SJCRH30 (cell line): ENCODE measurements at regions not wholly inside any gene's neighbourhood (a gene's known extent, or its start where the extent isn't known, plus 50 kb on each side); places are given as distances from the start of the nearest gene placed in this dataset.

Experiments
- DNase-seq, 2 experiments: peaks; one replicate each; pipeline ENCODE4 v3.0.0-alpha.2; 2015 to 2020
- H3K27ac ChIP-seq: fragments of 250-450 bp; sonication (Bioruptor Pico); 2 replicates; pipeline ENCODE4 v1.5.1; 2020; ENCODE audit warnings: mild to moderate bottlenecking, moderate library complexity
- H3K27me3 ChIP-seq: fragments of 250-450 bp; sonication (Bioruptor Pico); 2 replicates; pipeline ENCODE4 v1.5.1; 2020; ENCODE audit warnings: mild to moderate bottlenecking, moderate library complexity
- H3K36me3 ChIP-seq: fragments of 250-450 bp; sonication (Bioruptor Pico); 2 replicates; pipeline ENCODE4 v1.5.1; 2020; ENCODE audit warnings: mild to moderate bottlenecking, moderate library complexity
- H3K4me1 ChIP-seq: fragments of 250-450 bp; sonication (Bioruptor Pico); 2 replicates; pipeline ENCODE4 v1.5.1; 2020; ENCODE audit warnings: mild to moderate bottlenecking, moderate library complexity
- H3K4me3 ChIP-seq: fragments of 250-450 bp; sonication (Bioruptor Pico); 2 replicates; pipeline ENCODE4 v1.5.1; 2020; ENCODE audit warnings: mild to moderate bottlenecking, moderate library complexity
- H3K9me3 ChIP-seq: fragments of 250-450 bp; sonication (Bioruptor Pico); replicated peaks from 2 replicates; pipeline ENCODE4 v1.5.1; 2020; ENCODE audit warnings: mild to moderate bottlenecking, moderate library complexity

- Histone ChIP-seq H3K4me3 (no peak overlapping the region), H3K9me3 (no peaks in the 10 kb centered on the region), H3K4me1 (no peaks in the 10 kb centered on the region), H3K27me3 (no peaks in the 10 kb centered on the region), H3K27ac (no peak overlapping the region), H3K36me3 (no peaks in the 10 kb centered on the region)
- DNase-seq, result no peak
Observed at GRCh38 chr20:40186826-40187225, 502.2 kb downstream of the MAFB start.

- Histone ChIP-seq H3K4me3 (no peak overlapping the region), H3K27me3 (0 out of 2 replicates have a peak, but pooled peaks cover 3% of the 10 kb centered on the region)
- no peak for DNase-seq
Observed at GRCh38 chr20:40181676-40182075, 507.4 kb downstream of the MAFB start.

GRCh38 chr20:40176098-40176841 lies 512.8 kb downstream of the MAFB start:
- H3K4me3 ChIP-seq, result no peak overlapping the region
- H3K27me3 ChIP-seq, result peaks cover 4% of the 10 kb centered on the region
- H3K27ac ChIP-seq, result no peak overlapping the region
- H3K36me3 ChIP-seq, result no peaks in the 10 kb centered on the region
- H3K4me1 ChIP-seq, result peaks cover 6% of the 10 kb centered on the region; the same call in 1 of the 2 replicates
- DNase-seq, result no peak
- no peaks in the 10 kb centered on the region for H3K9me3 ChIP-seq

More at GRCh38 chr20:40181676-40182075, 507.4 kb downstream of the MAFB start:
- H3K4me1 ChIP-seq, result no peaks in the 10 kb centered on the region
- H3K36me3 ChIP-seq, result no peaks in the 10 kb centered on the region
- no peaks in the 10 kb centered on the region for H3K9me3 ChIP-seq
- H3K27ac ChIP-seq, result no peak overlapping the region

GRCh38 chr20:40175296-40175695 lies 513.7 kb downstream of the MAFB start:
- no peak for DNase-seq
- Histone ChIP-seq H3K4me1 (peaks cover 6% of the 10 kb centered on the region; the same call in 1 of the 2 replicates), H3K27me3 (peaks cover 4% of the 10 kb centered on the region), H3K9me3 (no peaks in the 10 kb centered on the region), H3K27ac (no peak overlapping the region), H3K36me3 (no peaks in the 10 kb centered on the region), H3K4me3 (no peak overlapping the region)

- peak; percentile 15 to 37 for DNase-seq
- H3K4me3 ChIP-seq, result no peak overlapping the region
- no peaks in the 10 kb centered on the region for H3K9me3 ChIP-seq
- H3K4me1 ChIP-seq, result peaks cover 6% of the 10 kb centered on the region; the same call in 1 of the 2 replicates
- H3K27ac ChIP-seq, result no peak overlapping the region
- H3K27me3 ChIP-seq, result peaks cover 4% of the 10 kb centered on the region
- no peaks in the 10 kb centered on the region for H3K36me3 ChIP-seq
Observed at GRCh38 chr20:40173872-40174271, 515.2 kb downstream of the MAFB start.

DNA sequence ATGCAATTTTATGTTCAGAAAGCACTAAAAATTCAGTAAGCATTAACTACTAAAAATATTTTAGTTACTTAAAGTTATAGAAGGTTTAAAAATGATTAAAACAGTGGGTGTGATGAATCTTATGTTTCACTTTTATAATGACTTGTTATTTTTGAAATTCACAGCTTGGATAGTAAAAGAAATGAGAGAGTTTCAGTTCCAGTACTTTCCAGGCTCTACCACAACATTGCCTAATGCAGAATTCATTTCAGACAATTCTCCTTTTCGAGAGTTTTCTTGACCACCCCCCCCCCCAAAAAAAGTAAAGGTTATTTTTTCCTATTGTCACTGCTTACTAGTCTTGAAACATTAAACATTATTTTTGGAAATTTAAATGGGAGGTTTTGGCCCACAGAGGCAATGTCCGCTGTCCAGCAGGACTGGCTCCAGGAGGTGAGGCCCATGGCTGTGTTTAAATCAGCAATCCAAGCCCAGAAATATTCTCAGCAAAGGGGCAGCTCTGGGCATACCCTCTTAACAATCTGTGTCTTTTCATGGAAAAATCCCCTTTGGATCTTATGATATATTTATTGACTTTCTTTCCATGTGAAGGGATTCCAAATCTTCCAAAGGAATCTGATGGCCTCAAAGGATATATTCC lies 519.9 kb downstream of the MAFB start:
- Histone ChIP-seq H3K4me1 (peaks cover 6% of the 10 kb centered on the region; the same call in 1 of the 2 replicates), H3K27me3 (peaks cover 4% of the 10 kb centered on the region), H3K36me3 (no peaks in the 10 kb centered on the region), H3K27ac (no peak overlapping the region), H3K9me3 (no peaks in the 10 kb centered on the region), H3K4me3 (no peak overlapping the region)
- no peak for DNase-seq

DNA sequence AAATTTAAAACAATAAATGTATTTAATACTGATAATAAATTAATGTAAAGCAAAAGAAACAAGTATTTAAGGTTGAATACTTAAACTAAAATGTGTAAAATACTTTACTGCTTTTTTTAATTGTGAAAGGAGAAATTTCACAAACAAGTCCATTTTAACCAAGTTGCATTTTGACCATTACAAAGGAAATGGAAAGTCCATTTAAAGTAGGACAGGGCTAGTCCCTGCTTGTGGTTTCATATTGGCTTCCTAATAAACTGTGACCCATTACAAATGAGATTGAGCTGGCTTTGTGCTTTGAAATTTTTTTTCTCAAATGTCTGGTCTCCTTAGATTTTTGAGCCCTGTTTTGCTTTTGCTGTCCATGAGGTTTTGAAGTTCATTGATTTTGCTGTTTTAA lies 527.6 kb downstream of the MAFB start:
- H3K4me3 ChIP-seq, result no peak overlapping the region
- H3K4me1 ChIP-seq, result no peaks in the 10 kb centered on the region
- no peaks in the 10 kb centered on the region for H3K9me3 ChIP-seq
- no peaks in the 10 kb centered on the region for H3K36me3 ChIP-seq
- H3K27ac ChIP-seq, result no peak overlapping the region
- no peaks in the 10 kb centered on the region; the same call in 1 of the 2 replicates for H3K27me3 ChIP-seq
- no peak for DNase-seq

DNA sequence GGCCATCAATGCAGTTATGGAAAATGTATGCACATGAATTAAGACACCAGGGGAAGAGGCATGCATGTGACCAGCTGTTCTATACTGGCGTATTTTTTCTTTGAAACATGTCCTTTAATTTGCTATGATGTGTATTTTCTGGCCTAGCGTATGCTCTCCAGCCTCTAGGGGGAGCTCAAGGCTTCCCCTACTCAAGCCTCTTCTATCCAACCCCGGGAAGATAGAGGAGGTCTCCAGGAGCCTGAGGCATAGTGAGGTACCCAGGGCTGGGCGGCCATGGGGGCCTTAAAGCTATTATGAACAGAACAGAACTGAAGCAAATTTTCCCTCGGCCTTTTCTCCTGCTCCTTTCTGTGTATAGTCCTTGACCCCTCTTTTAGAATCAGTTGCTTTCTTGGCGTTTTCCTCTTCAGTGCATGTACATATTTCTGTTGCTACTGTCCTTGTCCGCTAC lies 528.9 kb downstream of the MAFB start:
- H3K27ac ChIP-seq, result no peak overlapping the region
- no peaks in the 10 kb centered on the region for H3K9me3 ChIP-seq
- peaks cover 3% of the 10 kb centered on the region for H3K27me3 ChIP-seq
- H3K36me3 ChIP-seq, result no peaks in the 10 kb centered on the region
- H3K4me1 ChIP-seq, result no peaks in the 10 kb centered on the region
- no peak overlapping the region for H3K4me3 ChIP-seq
- peak; percentile 66 to 89 for DNase-seq

DNA sequence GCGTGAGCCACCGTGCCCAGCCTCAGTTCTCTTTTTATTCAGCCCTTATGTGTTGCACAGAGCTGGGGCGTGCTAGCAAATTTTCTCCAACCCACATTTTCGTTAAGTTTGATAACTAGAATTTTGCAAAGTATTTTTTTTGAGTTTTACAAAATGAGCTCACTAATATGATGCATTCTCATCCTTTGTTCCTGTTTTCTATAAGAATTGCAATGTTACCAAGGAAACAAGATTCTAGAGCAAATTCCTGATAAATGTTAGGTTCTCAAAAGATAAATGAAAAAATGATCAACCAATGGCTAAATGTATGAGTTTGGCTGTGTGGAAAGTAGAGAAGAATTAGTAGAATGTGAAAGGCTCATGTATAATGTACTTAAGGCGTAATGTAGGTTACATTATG lies 529.8 kb downstream of the MAFB start:
- Histone ChIP-seq H3K4me3 (no peak overlapping the region), H3K27ac (no peak overlapping the region), H3K27me3 (peaks cover 4% of the 10 kb centered on the region), H3K4me1 (no peaks in the 10 kb centered on the region), H3K36me3 (no peaks in the 10 kb centered on the region), H3K9me3 (no peaks in the 10 kb centered on the region)
- DNase-seq, result no peak

DNA sequence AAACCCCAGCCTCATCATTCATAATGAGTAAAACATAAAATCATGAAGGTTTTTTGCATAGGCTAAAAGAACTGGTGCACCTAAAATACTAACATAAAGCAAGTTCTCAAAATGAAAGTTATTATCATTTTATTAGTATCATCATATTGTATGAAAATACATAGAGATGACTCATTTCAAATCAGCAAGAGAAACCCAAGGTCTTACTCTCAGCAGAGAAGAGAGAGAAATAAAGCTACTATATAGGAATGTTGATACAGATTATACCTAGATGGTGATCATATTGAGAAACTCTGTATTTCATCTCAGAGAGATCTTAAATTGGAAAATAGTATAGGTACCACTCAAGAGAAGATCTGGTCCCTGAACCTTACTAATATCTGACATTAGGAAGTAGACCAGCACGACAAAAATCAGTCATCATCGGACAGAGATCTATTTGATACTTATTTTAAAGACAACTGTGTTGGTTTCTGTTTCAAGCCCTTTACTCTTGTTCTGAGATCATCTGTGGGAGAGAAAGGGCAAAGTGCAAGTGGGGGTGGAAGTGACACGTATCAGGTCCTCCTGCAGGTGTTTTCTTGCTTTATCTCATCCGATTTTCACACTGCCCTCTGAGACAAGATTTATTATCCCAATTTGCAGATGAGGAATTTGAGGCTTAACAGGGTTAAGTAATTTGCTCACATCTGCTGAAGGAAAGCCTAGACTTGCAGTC lies 532.3 kb downstream of the MAFB start:
- H3K27me3 ChIP-seq, result peaks cover 4% of the 10 kb centered on the region
- no peak overlapping the region for H3K4me3 ChIP-seq
- no peak overlapping the region for H3K27ac ChIP-seq
- DNase-seq, result no peak
- no peaks in the 10 kb centered on the region for H3K9me3 ChIP-seq
- H3K36me3 ChIP-seq, result no peaks in the 10 kb centered on the region
- no peaks in the 10 kb centered on the region for H3K4me1 ChIP-seq

GRCh38 chr20:40154514-40154913 lies 534.5 kb downstream of the MAFB start:
- Histone ChIP-seq H3K4me3 (no peak overlapping the region), H3K36me3 (no peaks in the 10 kb centered on the region), H3K4me1 (no peaks in the 10 kb centered on the region), H3K9me3 (no peaks in the 10 kb centered on the region), H3K27me3 (peaks cover 4% of the 10 kb centered on the region), H3K27ac (no peak overlapping the region)
- no peak for DNase-seq

GRCh38 chr20:40148886-40149285 lies 540.1 kb downstream of the MAFB start:
- Histone ChIP-seq H3K27me3 (no peaks in the 10 kb centered on the region), H3K9me3 (no peaks in the 10 kb centered on the region; the same call in 1 of the 2 replicates), H3K4me3 (no peak overlapping the region), H3K27ac (no peak overlapping the region), H3K36me3 (no peaks in the 10 kb centered on the region), H3K4me1 (no peaks in the 10 kb centered on the region)
- DNase-seq, result no peak

- no peak for DNase-seq
- no peaks in the 10 kb centered on the region; the same call in 1 of the 2 replicates for H3K9me3 ChIP-seq
- H3K4me3 ChIP-seq, result no peak overlapping the region
- no peak overlapping the region for H3K27ac ChIP-seq
- no peaks in the 10 kb centered on the region for H3K27me3 ChIP-seq
- H3K4me1 ChIP-seq, result no peaks in the 10 kb centered on the region
- no peaks in the 10 kb centered on the region for H3K36me3 ChIP-seq
Observed at GRCh38 chr20:40146071-40146470, 543.0 kb downstream of the MAFB start.

- Histone ChIP-seq H3K9me3 (no peaks in the 10 kb centered on the region; the same call in 1 of the 2 replicates), H3K4me3 (no peak overlapping the region), H3K27me3 (no peaks in the 10 kb centered on the region), H3K36me3 (no peaks in the 10 kb centered on the region), H3K4me1 (no peaks in the 10 kb centered on the region), H3K27ac (no peak overlapping the region)
- DNase-seq, result no peak
Observed at GRCh38 chr20:40144581-40144980, 544.5 kb downstream of the MAFB start.

DNA sequence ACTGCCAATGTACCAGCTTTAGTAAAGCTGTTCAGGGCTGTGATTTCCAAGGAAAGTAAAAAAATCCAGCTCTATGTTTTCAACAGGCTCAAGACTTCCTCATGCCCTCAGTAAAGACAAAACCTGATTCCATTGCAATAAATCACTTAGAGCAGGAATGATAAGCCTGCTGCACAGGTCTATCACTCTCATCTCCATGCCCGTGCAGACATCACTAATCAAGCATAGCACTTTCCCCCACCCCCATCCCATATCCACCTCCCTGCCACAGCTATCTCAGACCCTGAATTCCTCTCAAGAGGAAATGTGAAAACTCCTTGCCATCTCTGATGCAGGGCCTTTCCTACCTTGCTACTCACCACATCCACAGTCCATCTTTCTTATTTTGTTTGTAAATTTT lies 554.9 kb downstream of the MAFB start:
- H3K4me3 ChIP-seq, result no peak overlapping the region
- DNase-seq, result peak in 1 of 2 experiments; percentile 10
- H3K36me3 ChIP-seq, result no peaks in the 10 kb centered on the region
- H3K27me3 ChIP-seq, result 0 out of 2 replicates have a peak, but pooled peaks cover 3% of the 10 kb centered on the region
- no peak overlapping the region for H3K27ac ChIP-seq
- H3K9me3 ChIP-seq, result peaks cover 8% of the 10 kb centered on the region
- peaks cover 6% of the 10 kb centered on the region for H3K4me1 ChIP-seq
